HG03139 (cell line): ENCODE measurements at regions not wholly inside any gene's neighbourhood (a gene's known extent, or its start where the extent isn't known, plus 50 kb on each side); places are given as distances from the start of the nearest gene placed in this dataset.
"Not testable (repeated sequence)": the region's sequence is repeated elsewhere in the genome, so short reads cannot be mapped to it uniquely, and the experiment has no call there.

ENCODE experiments used
- ATAC-seq: cut with Tn5 transposase; IDR thresholded peaks from one replicate; pipeline ENCODE4 v1.9.1; 2021; ENCODE audit not compliant: unreplicated experiment

GRCh38 chr13:101003566-101003965 lies 329.0 kb upstream of the TMTC4 start:
- ATAC-seq = no peak

- ATAC-seq = no peak
These were observed 314.8 kb upstream of the TMTC4 start for GRCh38 chr13:100989392-100989791.

GRCh38 chr13:100988921-100989320 lies 314.3 kb upstream of the TMTC4 start:
- no peak for ATAC-seq

- no peak for ATAC-seq
These were observed 313.4 kb upstream of the TMTC4 start for GRCh38 chr13:100987948-100988347.

GRCh38 chr13:100986571-100986970 lies 312.0 kb upstream of the TMTC4 start:
- ATAC-seq = no peak

- ATAC-seq = no peak
These were observed 309.6 kb upstream of the TMTC4 start for GRCh38 chr13:100984085-100984705.

- ATAC-seq = no peak
These were observed 308.5 kb upstream of the TMTC4 start for GRCh38 chr13:100983111-100983510.

- no peak for ATAC-seq
These were observed 305.6 kb upstream of the TMTC4 start for GRCh38 chr13:100980171-100980570.

GRCh38 chr13:100977841-100978240 lies 303.2 kb upstream of the TMTC4 start:
- no peak for ATAC-seq

- ATAC-seq = no peak
These were observed 302.4 kb upstream of the TMTC4 start for GRCh38 chr13:100976993-100977392.

- not testable (repeated sequence) for ATAC-seq
These were observed 301.1 kb upstream of the TMTC4 start for GRCh38 chr13:100975666-100976065.

GRCh38 chr13:100962585-100962984 lies 288.0 kb upstream of the TMTC4 start:
- ATAC-seq = no peak

GRCh38 chr13:100961186-100961585 lies 286.6 kb upstream of the TMTC4 start:
- no peak for ATAC-seq

- no peak for ATAC-seq
These were observed 284.2 kb upstream of the TMTC4 start for GRCh38 chr13:100958831-100959230.

- ATAC-seq = no peak
These were observed 283.1 kb upstream of the TMTC4 start for GRCh38 chr13:100957741-100958140.

GRCh38 chr13:100954430-100955305 lies 280.1 kb upstream of the TMTC4 start:
- no peak for ATAC-seq

- ATAC-seq = no peak
These were observed 276.4 kb upstream of the TMTC4 start for GRCh38 chr13:100951016-100951415.

- ATAC-seq = not testable (repeated sequence)
These were observed 274.3 kb upstream of the TMTC4 start for GRCh38 chr13:100948937-100949336.

GRCh38 chr13:100946588-100946987 lies 272.0 kb upstream of the TMTC4 start:
- no peak for ATAC-seq

- no peak for ATAC-seq
These were observed 270.3 kb upstream of the TMTC4 start for GRCh38 chr13:100944791-100945345.

GRCh38 chr13:100942742-100943141 lies 268.1 kb upstream of the TMTC4 start:
- no peak for ATAC-seq
